Stimulated activated CD4-positive, alpha-beta T cell treated with anti-CD3 and anti-CD28 coated beads, Interleukin-12 subunit alpha, Interleukin-12 subunit beta, amount 100 ng/mL, for 24 hours (primary cell): ENCODE measurements at regions not wholly inside any gene's neighbourhood (a gene's known extent, or its start where the extent isn't known, plus 50 kb on each side); places are given as distances from the start of the nearest gene placed in this dataset.
"Not testable (repeated sequence)": the region's sequence is repeated elsewhere in the genome, so short reads cannot be mapped to it uniquely, and the experiment has no call there.

Source experiments
- DNase-seq, 2 experiments: peaks; one replicate each; pipeline ENCODE4 v3.0.0-alpha.2; 2020; ENCODE audit warnings: low read depth in 2 of 2

DNA sequence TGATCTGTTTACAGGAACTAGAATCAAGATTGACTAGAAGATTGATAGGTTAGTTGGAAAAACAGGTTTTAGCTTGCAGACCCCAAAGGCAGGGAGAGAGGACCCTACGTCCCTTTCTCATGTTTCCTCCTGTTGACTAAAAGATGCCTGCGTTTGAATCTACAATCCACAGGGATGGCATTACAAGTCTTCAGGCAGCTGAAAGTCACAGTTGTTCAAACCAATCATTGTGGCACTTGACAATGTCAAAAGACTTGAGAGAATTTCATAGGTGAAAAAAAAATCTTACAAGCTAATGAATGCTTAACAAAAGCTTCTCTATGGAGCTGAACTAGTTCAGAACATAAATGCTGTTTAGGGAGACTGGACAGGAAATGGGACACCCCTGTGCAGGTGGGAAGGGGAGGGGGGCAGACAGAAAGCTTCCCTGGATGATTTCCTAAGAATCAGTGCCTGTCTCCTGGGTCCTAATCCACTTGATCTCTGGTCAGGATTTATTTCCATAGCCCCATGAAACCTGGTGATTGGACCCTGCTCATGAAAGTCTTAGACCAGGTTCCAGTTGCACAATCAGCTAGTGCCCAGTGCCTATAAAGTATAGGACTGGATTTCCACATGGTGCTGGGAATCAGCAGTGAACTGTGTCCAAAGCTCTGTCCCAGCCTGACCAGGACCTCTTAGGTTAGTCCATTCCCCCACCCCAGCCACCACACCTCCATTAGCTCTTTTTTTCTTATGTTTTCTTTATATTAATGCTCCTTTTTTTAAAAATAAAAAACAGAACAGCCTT lies 91.6 kb upstream of the BCAR3 start:
- no peak for DNase-seq

DNA sequence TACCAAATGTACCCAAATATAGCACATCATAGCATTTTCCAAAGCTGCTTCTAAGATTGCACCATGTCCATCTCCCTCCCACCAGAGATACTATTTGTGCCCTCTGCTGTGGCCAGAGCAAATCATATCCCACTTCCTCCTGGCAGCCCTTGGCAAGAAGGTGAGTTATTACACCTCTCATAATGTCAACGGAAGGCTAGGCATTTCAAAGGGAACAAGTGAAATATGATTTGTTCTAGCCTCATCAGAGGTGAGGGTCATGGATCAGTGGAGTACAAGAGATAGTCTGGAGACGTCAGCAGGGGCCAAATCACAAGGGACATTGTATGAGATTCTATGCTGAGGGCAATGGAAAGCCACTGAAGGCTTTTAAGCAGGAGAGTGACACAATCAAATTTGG lies 90.2 kb upstream of the BCAR3 start:
- DNase-seq, result no peak

DNA sequence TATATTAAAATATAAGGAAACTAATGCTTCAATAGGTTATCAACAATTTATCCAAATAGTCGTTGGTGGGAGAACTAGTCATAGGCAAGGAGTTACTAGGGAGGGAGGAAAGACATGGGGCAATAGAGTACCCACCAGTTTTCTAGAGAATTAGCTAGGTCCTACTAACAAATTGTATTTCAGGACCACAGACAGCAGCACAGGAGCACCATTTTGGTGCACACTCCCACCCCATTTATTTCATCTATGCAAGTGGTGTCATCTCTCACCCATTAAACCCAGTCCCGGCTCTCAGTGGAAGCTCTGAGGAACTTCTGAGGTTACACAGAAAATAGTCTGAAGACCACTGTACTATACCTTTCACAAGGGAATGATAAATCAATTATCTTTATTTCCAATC lies 89.0 kb upstream of the BCAR3 start:
- DNase-seq, result no peak

DNA sequence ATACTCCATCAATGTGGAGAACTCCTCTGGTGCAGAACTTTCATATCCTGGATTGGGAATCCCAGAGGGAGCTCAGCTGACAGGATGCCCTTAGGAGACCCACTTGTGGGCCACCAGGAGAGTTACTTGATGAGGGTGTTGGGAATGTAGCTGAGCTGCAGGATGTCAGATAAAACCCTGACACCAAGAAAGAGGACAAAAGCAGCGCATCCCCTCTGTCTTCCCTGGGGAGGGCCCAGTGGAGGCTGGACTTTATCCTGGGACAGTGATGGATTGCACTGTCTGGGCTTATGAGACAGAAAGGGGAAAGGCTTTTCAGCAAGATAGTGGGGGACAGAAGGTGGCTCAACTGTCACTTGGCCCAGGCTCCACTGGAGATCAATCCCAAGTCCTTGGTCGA lies 88.1 kb upstream of the BCAR3 start:
- no peak for DNase-seq

DNA sequence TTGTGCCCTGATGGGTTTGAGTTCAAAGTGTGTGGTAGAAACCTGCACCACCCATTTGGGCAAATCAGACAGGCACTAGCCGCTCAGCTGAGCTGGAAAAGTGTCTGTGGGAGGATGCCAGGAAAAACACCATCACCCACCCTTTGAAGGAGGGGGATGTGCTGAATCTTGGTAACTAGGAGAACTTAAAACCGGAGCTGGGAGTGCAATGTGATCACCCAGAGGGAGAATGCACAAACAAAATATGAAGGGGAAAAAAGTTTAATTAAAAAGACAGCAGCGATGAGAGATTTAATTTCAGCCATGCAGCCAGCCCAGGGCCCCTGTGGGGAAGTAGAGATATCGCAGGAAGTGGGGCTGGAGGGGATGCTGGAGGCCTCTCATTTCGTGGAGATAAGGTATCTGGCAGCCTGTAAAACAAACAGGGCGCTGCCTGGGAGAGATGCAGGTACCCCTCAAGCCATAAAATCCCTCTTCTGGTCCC lies 86.8 kb upstream of the BCAR3 start:
- DNase-seq, result no peak

DNA sequence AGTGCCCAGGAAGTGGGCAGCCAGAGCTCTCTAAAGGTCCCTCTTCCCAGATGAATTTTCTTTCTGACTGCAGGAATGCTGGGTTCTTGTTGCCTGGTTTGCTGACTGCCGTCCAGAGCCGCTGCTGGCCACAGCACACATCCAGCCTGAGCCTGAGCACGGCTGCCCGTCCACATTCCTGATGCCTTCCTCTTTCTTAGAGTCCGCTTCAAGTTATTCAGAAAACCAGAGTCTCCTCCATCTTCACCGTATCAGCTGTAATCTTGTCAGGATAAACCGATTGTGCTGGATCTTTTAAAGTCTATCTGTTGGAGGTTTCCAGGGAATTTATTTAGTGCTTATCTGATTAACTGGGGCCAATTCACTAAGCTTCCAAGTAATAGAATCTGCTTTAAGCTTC lies 84.8 kb upstream of the BCAR3 start:
- DNase-seq, result no peak

DNA sequence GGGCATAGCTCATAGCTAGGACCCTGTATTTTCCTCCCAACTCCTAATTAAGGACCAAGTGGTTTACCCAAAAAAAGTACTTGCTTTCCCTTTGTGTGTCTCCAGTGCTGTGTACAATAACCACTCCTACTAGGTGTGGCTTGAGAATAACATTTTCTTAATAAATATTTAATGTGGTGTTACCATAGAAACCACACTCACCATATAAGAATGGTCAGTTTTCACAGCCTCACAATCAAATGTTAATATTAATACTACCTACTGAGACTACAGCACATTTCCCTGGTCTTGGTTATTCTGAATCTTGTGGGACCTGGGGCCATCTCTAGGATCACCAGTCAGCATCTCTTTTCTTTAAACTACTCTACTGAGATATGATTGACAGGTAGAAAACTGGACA lies 83.5 kb upstream of the BCAR3 start:
- no peak for DNase-seq

DNA sequence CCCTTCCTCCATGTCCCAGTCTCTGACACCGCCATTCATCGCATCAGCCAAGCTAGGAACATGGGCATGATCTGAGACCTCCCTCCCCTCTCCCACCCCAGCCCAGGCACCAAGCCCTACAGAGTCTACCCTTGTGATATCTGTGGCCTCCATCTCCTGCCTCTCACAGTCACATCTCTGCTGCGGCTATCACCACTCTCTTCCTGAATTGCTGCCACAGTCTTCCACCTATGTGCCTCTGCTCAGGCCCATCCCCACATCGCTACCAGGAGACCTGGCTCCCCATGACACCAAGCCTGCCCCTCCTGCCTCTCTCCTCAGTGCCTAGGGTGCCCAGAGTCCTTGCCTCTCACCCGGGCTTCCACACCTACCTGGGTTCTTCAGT lies 82.7 kb upstream of the BCAR3 start:
- DNase-seq, result no peak

DNA sequence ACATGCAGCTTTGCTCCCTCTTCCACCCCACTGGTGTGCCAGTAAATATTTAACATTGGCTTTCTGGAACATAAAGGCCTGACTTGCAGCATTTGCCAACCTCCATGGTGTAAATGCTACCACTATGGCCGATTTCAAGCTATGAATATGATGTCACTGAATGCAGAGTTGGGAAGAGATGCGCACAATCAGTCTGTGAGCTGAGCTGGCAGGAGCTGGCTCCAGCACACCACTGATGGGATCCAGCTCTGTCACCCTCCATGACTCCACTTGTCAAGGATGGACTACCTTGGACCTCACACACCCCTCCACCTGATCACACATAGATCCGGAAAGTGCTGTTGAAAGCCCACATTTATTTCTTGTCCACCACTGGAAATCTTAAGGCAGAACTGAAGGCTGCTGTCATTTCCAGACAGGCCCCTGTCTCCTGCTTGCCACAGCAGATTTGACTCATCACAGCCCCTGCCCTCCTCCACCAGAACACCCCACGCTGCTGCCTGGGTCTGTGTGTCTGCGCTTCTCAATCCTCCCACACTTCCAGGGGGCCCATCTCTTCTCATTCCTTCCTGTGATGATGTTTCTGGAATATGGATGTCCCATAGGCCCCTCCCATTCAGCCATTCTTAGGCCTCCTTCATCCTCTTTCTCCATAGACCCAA lies 82.2 kb upstream of the BCAR3 start:
- DNase-seq, result no peak

DNA sequence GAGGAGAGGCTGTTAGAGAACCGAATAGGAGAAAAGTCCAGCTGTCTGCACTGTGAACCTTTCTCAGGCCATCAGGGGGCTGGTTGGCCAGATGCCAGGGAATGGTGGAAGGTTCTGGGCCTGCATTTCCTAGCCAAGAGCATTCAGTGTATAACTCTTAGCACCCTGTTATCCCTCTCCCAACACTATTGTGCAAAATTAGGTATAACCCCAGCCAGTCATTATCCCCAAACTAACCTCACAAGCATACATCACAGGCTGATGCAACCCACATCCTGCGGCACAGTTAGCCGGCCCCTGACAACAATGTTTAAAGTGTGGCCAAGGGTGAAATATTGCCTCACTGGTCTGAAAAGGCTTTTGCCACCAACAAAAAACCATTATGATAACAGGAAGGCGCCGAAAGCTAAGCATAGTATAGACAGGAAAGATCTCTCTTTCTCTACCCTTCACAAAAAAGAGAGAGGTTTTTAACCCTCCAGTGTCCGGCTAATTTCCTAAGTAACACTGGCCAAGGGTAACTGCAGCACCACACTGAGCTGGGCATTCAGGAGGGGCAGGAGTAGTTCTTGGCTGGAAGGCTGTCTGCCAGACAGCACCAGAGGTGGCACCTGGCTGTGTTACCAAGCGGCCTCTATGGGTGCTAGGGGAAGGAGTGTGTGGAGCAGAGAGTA lies 77.3 kb upstream of the BCAR3 start:
- no peak for DNase-seq

DNA sequence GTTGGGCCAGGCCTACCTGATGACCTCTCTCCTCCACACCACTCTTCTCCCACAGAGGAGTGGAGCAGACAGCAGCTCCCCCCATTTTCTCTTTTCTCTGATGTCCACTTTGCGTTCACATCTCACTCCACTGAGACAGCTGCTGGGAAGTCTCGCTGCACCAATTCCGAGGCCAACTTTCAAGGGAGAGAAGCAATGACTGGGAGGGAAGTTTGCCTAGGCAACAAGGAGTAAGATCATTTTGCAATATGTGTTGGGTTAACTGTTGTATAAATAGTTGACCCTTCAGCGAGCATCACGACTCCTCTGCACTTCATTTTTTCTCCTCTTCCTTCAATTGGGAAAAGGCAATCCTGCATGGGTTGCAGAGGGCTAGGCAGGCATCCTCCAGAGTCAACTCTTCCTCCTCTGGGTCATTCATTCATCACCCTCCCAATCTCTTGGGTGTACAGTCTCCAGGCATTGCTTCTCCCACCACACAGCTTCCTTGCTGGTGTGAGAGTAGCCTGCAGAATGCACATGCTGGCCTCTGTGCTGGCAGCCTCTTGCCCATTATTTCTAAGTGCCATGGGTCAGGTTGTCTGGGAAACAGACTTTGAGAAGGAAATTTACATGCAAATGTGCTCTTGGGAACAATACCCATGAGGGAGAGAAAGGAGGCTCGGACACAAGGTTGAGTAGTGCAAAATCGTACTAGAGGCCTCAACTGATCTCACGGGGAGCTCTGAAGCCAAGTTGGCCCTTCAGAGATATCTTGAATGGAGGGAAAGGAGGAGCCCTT lies 75.8 kb upstream of the BCAR3 start:
- DNase-seq, result no peak

DNA sequence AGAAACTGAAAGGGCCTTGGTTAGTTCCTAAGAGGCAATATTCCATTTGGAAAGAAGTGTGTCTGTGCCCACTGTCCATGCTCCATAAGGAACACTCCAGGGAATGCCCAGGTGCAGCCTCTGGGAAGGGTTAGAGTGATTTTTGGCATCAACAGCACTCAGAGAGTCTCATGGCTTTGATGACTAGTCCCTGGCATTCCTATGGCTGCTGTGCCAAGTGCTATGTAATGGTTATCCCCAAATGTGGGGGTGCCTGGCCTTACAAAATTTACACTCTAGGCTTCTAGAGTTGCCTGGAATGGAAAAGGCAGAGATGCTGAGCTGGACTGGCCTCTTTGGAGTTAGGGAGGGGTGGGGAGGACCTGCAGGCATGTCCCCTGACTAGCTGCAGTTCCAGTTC lies 75.0 kb upstream of the BCAR3 start:
- no peak for DNase-seq

DNA sequence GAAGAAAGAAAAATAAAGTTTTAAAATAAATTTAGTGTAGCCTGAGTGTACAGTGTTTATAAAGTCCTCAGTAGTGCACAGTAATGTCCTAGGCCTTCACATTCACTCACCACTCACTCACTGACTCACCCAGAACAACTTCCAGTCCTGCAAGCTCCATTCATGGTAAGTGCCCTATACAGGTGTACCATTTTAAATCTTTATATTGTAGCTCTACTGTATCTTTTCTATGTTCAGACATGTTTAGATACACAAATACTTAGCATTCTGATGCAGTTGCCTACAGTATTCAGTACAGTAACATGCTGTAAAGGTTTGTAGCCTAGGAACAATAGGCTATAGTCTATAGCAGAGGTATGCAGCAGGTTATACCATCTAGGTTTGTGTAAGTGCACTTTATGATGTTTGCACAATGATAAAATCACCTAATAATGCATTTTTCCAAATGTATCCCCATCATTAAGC lies 73.6 kb upstream of the BCAR3 start:
- DNase-seq, result not testable (repeated sequence)

DNA sequence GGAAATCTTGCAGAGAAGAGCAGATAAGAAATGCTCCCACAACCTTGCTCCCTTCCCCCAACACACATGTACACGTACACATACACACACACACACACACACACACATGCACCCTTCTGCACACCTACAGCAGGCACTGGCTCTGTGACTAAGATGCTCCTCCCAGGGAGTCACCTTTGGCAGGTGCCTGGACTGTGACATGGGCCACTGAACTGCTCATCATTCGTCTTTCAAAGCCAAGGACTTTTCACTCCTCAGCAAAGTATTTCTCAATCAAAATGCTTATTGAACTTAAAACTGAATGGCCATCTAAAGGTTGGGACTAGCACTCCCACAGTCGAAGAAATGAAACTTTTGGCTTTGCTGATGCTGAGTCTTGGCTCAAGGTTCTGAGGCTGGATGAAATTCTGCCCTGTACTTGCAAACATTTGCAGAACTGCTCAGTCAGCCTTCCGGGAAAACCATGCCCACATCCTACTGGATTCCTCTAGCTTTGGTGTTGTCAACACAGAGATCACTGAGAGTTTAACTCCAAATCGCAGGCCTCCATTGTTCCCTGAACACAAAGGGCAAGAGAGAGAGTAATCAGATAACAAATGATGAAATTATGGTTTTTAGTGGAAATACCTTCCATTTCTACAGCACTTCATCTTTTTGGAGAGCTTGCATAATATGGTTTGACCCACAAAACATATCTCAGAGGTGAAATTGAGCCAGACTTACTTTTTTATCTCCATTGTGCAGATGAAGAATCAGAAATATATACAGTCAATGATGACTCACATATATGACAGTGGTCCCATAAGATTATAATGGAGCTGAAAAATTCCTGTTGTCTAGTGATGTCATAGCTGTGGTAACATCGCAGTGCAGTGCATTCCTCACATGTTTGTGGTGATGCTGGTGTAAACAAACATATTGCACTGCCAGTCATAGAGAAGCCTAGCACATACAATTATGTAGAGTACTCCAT lies 72.4 kb upstream of the BCAR3 start:
- DNase-seq, result no peak

DNA sequence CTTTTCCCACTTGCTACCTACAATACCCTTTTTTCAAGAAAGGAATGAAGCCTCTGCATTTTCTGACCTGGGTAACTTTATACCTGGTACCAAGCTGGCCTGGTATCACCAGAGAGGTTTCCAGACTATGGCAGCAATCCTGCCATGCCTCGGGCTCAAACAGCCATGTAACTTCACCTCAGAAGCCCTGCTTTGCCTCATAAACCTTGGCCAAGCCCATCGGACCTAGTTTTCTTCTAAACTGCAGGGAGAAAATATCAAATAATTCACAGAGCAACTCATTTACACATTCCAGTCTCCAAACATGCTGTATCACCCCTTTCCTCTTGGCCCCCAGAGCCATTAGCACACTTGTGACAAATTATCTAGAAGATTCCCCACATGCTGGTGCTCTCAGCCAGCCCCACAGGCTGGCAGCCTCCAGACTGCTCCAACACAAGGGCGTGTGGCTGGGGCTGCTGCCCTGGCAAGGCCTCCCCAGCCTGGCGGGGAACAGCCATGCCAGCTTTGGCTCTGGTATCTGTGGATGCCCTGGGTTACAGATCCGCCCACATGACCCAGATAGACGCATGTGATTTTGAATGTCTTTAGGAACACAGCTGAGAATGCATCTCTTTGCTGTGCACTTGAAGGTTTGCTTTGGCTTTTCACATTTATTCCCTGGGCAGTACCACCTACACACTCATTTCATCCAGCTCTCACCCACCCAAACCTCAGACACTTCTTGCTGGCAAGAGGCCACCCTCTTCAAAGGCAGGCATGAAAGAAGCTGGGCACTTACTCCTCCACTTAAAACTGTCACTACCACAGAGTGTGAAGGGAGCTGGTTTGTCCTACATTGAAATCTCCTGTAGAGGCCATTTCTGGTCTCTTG lies 70.0 kb upstream of the BCAR3 start:
- DNase-seq, result no peak

DNA sequence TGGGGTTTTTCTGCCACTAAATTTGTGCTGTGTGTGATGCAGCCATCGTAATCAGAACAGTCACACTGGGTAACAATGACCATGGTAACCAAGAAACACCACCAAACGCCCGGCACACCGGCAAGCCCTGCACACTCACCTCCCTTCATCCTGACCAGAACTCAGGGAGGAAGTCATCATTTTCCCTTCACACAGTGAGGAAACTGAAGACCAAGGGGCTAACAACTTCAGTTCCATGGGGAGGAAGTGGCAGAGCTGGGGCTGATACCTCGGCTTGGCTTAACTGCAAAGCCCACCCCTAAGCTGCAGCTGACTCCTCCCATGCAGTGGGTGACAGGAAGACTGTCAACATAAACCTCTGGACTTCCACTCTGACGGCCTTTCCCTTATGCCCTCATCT lies 69.3 kb upstream of the BCAR3 start:
- DNase-seq, result no peak

DNA sequence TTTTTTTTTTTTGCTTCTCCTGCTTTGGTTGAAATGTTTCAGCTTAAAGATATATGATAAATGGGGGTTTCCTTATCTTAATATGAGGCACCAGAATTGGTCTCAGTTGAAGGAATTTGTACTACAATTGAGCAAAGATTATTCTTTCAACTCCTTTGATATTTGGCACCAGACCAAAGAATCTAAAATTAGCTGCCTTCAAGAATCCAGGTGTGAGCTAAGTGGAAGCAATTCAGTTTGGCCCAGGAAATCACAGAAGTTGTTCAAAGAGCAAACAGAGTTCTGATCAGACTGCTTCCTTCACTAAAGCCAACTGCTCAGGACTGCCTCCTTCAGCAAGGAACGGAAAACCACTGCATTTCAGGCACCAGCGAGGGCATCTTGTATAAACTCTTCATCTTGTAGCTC lies 68.3 kb upstream of the BCAR3 start:
- no peak for DNase-seq

DNA sequence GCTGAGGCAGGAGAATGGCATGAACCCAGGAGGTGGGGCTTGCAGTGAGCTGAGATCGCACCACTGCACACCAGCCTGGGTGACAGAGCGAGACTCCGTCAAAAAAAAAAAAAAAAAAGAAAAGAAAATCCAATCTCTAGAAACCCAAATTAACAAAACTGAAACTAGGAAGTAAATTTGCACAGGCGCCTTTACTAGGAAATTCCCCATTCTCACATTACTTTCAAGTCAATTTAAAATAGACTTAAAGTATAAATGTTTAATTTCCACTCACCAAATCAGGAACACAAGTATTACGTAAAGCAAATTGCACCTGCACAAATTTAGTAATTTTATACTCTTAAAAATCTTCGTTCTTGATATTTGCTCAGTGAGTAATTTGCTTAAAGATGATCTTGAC lies 67.8 kb upstream of the BCAR3 start:
- DNase-seq, result no peak

DNA sequence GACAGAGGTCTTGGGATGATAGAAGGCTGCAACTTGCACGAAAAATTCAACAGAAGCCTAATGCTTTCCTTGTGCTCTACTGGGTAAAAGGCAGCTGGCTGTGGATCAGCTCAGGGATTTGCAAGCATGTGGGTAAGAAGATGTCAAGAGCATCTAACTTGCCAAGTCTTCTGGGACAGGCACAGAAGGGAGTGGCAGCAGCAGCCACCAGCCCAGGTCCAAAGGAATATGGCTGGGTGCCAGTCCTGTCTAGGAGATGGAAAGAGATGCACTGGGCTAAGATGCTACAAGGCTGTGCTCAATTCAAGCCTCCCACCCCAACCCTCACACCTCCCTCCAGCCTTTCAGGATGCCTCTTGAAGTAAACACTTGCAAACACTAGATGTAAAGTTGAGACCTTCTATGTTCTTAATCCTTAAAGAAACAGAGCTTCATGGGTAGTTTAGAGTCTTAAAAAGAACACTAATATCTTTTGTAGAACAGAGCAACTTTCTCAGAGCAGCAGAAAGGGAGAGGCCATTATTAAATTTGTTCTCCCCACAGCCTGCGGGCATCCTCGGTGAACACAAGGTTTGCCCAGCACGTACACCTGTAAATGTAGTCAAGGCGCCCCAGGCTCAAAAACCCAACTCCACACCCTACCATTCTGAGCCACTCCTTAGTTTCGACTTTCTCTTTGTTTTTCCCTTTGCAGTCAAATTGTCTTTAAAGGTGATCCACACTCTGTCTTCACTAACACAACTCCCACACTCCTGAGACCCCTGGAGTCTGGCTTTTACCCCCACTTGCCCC lies 64.6 kb upstream of the BCAR3 start:
- DNase-seq, result no peak
